ENCODE measurements at regions not wholly inside any gene's neighbourhood (a gene's known extent, or its start where the extent isn't known, plus 50 kb on each side); places are given as distances from the start of the nearest gene placed in this dataset.

DNA sequence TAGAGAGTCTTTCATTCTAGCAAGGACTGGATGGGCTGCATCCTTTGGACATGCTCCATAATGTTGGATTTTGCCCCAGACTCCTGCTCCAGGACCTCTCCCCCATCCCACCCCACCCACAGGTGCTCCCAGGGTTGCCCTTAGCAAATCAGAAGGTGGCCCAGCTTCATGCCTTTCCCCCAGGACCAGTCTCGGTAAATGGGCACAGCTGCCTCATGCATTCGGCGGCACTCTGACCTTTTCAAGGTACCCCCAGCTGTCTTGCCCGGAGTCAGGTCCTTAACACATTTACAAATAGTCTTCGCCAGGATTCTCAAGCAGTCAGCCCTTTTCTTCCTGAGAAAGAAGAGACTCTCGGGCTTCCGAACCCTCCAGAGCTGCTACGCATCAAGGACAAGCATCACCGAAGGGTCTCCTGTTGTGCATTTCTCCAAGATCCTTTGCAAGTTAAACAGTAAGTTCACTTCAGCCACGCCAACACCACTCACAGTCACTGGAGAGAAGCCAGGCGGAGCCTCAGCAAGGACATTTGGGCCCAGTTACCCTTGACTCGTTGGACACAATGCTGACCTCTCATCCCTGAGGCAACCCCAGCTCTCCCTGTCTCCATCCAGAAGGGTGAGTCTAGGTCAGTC, 287.8 kb downstream of the FAM43A start:
- no peaks in the 10 kb centered on the region for H3K4me1 ChIP-seq (ENCODE audit: insufficient read depth)
- Mint-ChIP-seq H3K36me3 (ENCODE audit: low read depth) (no peaks in the 10 kb centered on the region), H3K27me3 (ENCODE audit: insufficient read depth, low read depth, poor library complexity) (no peaks in the 10 kb centered on the region), H3K4me3 (no peak overlapping the region), H3K9me3 (peaks cover 5% of the 10 kb centered on the region; the same call in 2 of the 3 replicates), H3K4me1 (no peaks in the 10 kb centered on the region), H3K27ac (no peak overlapping the region)
- H3K79me2 ChIP-seq (replicated peaks; ENCODE audit: insufficient read depth), result no peaks in the 10 kb centered on the region
- H2AFZ ChIP-seq, result no peak overlapping the region
- H3K4me2 ChIP-seq, result no peak overlapping the region
- H3K9me2 ChIP-seq (ENCODE audit: insufficient read depth), result no peaks in the 10 kb centered on the region
- TF ChIP-seq ZNF114 (CRISPR knock-in tag; IDR thresholded peaks at IDR 0.05) (no peak), STAT1 (IDR thresholded peaks at IDR 0.05; ENCODE audit: unreplicated experiment) (no peak), JUNB (IDR thresholded peaks at IDR 0.05; ENCODE audit: unreplicated experiment) (no peak), ZNF331 (CRISPR knock-in tag; IDR thresholded peaks at IDR 0.05; ENCODE audit: low read depth) (no peak), POLR2AphosphoS5 (IDR thresholded peaks at IDR 0.05; ENCODE audit: low read depth) (no peak), EZH2 (IDR thresholded peaks at IDR 0.05; ENCODE audit: low read depth, unreplicated experiment) (no peak)
- TF ChIP-seq, protein P1, sequence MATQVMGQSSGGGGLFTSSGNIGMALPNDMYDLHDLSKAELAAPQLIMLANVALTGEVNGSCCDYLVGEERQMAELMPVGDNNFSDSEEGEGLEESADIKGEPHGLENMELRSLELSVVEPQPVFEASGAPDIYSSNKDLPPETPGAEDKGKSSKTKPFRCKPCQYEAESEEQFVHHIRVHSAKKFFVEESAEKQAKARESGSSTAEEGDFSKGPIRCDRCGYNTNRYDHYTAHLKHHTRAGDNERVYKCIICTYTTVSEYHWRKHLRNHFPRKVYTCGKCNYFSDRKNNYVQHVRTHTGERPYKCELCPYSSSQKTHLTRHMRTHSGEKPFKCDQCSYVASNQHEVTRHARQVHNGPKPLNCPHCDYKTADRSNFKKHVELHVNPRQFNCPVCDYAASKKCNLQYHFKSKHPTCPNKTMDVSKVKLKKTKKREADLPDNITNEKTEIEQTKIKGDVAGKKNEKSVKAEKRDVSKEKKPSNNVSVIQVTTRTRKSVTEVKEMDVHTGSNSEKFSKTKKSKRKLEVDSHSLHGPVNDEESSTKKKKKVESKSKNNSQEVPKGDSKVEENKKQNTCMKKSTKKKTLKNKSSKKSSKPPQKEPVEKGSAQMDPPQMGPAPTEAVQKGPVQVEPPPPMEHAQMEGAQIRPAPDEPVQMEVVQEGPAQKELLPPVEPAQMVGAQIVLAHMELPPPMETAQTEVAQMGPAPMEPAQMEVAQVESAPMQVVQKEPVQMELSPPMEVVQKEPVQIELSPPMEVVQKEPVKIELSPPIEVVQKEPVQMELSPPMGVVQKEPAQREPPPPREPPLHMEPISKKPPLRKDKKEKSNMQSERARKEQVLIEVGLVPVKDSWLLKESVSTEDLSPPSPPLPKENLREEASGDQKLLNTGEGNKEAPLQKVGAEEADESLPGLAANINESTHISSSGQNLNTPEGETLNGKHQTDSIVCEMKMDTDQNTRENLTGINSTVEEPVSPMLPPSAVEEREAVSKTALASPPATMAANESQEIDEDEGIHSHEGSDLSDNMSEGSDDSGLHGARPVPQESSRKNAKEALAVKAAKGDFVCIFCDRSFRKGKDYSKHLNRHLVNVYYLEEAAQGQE (IDR thresholded peaks at IDR 0.05; ENCODE audit: unreplicated experiment), result no peak
- TF ChIP-seq, protein P2, sequence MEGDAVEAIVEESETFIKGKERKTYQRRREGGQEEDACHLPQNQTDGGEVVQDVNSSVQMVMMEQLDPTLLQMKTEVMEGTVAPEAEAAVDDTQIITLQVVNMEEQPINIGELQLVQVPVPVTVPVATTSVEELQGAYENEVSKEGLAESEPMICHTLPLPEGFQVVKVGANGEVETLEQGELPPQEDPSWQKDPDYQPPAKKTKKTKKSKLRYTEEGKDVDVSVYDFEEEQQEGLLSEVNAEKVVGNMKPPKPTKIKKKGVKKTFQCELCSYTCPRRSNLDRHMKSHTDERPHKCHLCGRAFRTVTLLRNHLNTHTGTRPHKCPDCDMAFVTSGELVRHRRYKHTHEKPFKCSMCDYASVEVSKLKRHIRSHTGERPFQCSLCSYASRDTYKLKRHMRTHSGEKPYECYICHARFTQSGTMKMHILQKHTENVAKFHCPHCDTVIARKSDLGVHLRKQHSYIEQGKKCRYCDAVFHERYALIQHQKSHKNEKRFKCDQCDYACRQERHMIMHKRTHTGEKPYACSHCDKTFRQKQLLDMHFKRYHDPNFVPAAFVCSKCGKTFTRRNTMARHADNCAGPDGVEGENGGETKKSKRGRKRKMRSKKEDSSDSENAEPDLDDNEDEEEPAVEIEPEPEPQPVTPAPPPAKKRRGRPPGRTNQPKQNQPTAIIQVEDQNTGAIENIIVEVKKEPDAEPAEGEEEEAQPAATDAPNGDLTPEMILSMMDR (conservative IDR thresholded peaks at IDR 0.05; ENCODE audit: low read depth in 2 of 2), result no peak
- TF ChIP-seq, protein P3, sequence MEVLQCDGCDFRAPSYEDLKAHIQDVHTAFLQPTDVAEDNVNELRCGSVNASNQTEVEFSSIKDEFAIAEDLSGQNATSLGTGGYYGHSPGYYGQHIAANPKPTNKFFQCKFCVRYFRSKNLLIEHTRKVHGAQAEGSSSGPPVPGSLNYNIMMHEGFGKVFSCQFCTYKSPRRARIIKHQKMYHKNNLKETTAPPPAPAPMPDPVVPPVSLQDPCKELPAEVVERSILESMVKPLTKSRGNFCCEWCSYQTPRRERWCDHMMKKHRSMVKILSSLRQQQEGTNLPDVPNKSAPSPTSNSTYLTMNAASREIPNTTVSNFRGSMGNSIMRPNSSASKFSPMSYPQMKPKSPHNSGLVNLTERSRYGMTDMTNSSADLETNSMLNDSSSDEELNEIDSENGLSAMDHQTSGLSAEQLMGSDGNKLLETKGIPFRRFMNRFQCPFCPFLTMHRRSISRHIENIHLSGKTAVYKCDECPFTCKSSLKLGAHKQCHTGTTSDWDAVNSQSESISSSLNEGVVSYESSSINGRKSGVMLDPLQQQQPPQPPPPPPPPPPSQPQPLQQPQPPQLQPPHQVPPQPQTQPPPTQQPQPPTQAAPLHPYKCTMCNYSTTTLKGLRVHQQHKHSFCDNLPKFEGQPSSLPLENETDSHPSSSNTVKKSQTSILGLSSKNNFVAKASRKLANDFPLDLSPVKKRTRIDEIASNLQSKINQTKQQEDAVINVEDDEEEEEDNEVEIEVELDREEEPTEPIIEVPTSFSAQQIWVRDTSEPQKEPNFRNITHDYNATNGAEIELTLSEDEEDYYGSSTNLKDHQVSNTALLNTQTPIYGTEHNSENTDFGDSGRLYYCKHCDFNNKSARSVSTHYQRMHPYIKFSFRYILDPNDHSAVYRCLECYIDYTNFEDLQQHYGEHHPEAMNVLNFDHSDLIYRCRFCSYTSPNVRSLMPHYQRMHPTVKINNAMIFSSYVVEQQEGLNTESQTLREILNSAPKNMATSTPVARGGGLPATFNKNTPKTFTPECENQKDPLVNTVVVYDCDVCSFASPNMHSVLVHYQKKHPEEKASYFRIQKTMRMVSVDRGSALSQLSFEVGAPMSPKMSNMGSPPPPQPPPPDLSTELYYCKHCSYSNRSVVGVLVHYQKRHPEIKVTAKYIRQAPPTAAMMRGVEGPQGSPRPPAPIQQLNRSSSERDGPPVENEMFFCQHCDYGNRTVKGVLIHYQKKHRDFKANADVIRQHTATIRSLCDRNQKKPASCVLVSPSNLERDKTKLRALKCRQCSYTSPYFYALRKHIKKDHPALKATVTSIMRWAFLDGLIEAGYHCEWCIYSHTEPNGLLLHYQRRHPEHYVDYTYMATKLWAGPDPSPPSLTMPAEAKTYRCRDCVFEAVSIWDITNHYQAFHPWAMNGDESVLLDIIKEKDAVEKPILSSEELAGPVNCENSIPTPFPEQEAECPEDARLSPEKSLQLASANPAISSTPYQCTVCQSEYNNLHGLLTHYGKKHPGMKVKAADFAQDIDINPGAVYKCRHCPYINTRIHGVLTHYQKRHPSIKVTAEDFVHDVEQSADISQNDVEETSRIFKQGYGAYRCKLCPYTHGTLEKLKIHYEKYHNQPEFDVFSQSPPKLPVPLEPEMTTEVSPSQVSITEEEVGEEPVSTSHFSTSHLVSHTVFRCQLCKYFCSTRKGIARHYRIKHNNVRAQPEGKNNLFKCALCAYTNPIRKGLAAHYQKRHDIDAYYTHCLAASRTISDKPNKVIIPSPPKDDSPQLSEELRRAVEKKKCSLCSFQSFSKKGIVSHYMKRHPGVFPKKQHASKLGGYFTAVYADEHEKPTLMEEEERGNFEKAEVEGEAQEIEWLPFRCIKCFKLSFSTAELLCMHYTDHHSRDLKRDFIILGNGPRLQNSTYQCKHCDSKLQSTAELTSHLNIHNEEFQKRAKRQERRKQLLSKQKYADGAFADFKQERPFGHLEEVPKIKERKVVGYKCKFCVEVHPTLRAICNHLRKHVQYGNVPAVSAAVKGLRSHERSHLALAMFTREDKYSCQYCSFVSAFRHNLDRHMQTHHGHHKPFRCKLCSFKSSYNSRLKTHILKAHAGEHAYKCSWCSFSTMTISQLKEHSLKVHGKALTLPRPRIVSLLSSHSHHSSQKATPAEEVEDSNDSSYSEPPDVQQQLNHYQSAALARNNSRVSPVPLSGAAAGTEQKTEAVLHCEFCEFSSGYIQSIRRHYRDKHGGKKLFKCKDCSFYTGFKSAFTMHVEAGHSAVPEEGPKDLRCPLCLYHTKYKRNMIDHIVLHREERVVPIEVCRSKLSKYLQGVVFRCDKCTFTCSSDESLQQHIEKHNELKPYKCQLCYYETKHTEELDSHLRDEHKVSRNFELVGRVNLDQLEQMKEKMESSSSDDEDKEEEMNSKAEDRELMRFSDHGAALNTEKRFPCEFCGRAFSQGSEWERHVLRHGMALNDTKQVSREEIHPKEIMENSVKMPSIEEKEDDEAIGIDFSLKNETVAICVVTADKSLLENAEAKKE (CRISPR knock-in tag; IDR thresholded peaks at IDR 0.05), result no peak
- ATAC-seq (no peak), DNase-seq (ENCODE audit: low spot score) (no peak)
- no peak overlapping the region for H3K4me3 ChIP-seq
- H3K27ac ChIP-seq (ENCODE audit: low read depth), result no peak overlapping the region
- no peaks in the 10 kb centered on the region for H4K20me1 ChIP-seq (replicated peaks; ENCODE audit: insufficient read depth)
- H3F3A ChIP-seq (replicated peaks; ENCODE audit: low read depth), result no peaks in the 10 kb centered on the region
- H3K36me3 ChIP-seq (ENCODE audit: insufficient read depth), result no peaks in the 10 kb centered on the region
- H3K27me3 ChIP-seq (ENCODE audit: insufficient read depth), result no peaks in the 10 kb centered on the region

Data from GM23338 (cell line).